GM12878 (cell line): ENCODE measurements at regions not wholly inside any gene's neighbourhood (a gene's known extent, or its start where the extent isn't known, plus 50 kb on each side); places are given as distances from the start of the nearest gene placed in this dataset.

Experiments used
- CTCF ChIP-seq, 3 experiments: IDR thresholded peaks in 2 of 3; conservative IDR thresholded peaks in 1 of 3; 2 replicates each; pipeline ENCODE4 v1.5.1; 2011; ENCODE audit warnings: low read depth in 3 of 3, low read length in 3 of 3, mild to moderate bottlenecking in 3 of 3, control low read depth in 2 of 3, moderate library complexity in 2 of 3, inconsistent platforms in 1 of 3, mixed read lengths in 1 of 3; ENCODE audit not compliant: control insufficient read depth in 2 of 3, insufficient read depth in 1 of 3; ENCODE audit errors: extremely low read depth in 1 of 3
- GABPA ChIP-seq: IDR thresholded peaks from 2 replicates; pipeline ENCODE4 v1.6.1; 2014; ENCODE audit warnings: antibody characterized with exemption, low read depth, mild to moderate bottlenecking, inconsistent platforms
- TF ChIP-seq, protein P1 (sequence below): IDR thresholded peaks from 2 replicates; pipeline ENCODE4 v1.6.1; 2011; ENCODE audit warnings: low read depth, mild to moderate bottlenecking, low read length, moderate library complexity, borderline replicate concordance; ENCODE audit errors: extremely low read depth

DNA sequence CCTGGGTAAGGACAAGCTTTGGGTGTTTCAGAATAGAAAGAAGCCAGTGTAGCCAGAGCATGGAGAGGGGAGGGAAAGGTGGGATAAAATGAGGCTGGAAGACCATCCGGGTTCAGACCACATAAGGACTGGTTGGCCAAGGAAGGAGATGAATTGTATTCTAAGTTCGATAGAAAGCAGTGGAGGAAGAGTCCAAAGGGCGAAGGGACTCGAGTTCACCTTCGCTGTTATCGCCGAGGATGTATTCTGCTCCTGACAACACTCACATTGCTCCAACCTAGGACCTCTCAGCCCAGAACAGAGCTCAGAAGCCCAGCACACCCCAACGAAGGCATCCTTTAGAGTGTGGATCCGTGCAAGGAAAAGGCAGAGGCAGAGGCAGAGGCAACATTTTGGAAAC lies 133.1 kb upstream of the EPB41L4A start:
- TF ChIP-seq, protein P1, sequence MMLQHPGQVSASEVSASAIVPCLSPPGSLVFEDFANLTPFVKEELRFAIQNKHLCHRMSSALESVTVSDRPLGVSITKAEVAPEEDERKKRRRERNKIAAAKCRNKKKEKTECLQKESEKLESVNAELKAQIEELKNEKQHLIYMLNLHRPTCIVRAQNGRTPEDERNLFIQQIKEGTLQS, result no peak
- TF ChIP-seq CTCF (IDR thresholded peaks at IDR 0.05 in 2 of 3, conservative IDR thresholded peaks at IDR 0.05 in 1 of 3; ENCODE audit: control insufficient read depth in 2 of 3, extremely low read depth in 1 of 3, insufficient read depth in 1 of 3, low read depth in 3 of 3, low read length in 3 of 3) (no peak), GABPA (no peak)
